Pancreas (tissue), 10 donors: ENCODE measurements at regions not wholly inside any gene's neighbourhood (a gene's known extent, or its start where the extent isn't known, plus 50 kb on each side); places are given as distances from the start of the nearest gene placed in this dataset.

Experiments
- ATAC-seq, 4 donors: fragments of 200-7000 bp; cut with Tn5 transposase; one replicate each; pipeline versions ENCODE4 v1.8.0 to v1.9.1; 2020; ENCODE audit warnings: mild to moderate bottlenecking in 4 of 4, moderate library complexity in 4 of 4
- DNase-seq, 6 donors: peaks; one replicate each; pipeline ENCODE4 v3.0.0-alpha.2; 2020
- FAIRE-seq: peaks from 2 replicates; lab custom pipeline; 2012; peaks lifted over from hg19 to GRCh38; lab: Jason Lieb, UNC
- H3K27ac ChIP-seq, 4 donors: fragments of 200-600 bp; sonication (generic); 1 replicate in 3 of 4; 2 replicates in 1 of 4; pipeline versions ENCODE4 v1.5.0 to v1.8.0; 2020
- H3K27me3 ChIP-seq, 4 donors: fragments of 200-600 bp; one replicate each; pipeline ENCODE4 v1.8.0; 2021
- H3K36me3 ChIP-seq, 3 donors: fragments of 200-600 bp; sonication (generic) in 1 of 3; one replicate each; pipeline versions ENCODE4 v1.5.0 to v1.8.0; 2020 to 2021
- H3K4me1 ChIP-seq, 3 donors: fragments of 200-600 bp; one replicate each; pipeline ENCODE4 v1.8.0; 2021
- H3K4me3 ChIP-seq, 4 donors: fragments of 200-600 bp; sonication (generic) in 2 of 4; one replicate each; pipeline versions ENCODE4 v1.5.0 to v1.8.0; 2020 to 2021
- H3K9me3 ChIP-seq, 4 donors: fragments of 200-600 bp; one replicate each; pipeline ENCODE4 v1.8.0; 2021
- WGBS, 2 donors: extraction: QIAGEN DNeasy Blood & Tissue Kit; methylation state at CpG; one replicate each; pipeline ENCODE4 v1.1.7; 2013; 5-methylcytosine and 5-hydroxymethylcytosine counted together
- intact Hi-C, 3 donors: fragments of 100-400 bp; cut with DNase I; formaldehyde crosslinking; loops; one replicate each; pipeline versions ENCODE4 v1.11.1 to v1.14.2; 2022
- TF ChIP-seq, protein P1 (sequence below), 4 donors: fragments of 200-600 bp; sonication (generic) in 3 of 4; IDR thresholded peaks; one replicate each; pipeline versions ENCODE4 v1.5.0 to v1.8.0; 2021; ENCODE audit warnings: antibody characterized with exemption in 4 of 4
- donor health status: healthy with polysubstance abuse.
- donor health status: DM: no; HTN: no; CAD: no; lungs with moderate emphysema.
- donor health status: DM: no; HTN: no; CAD: no.
- donor health status: control.
- donor health status: control.
- donor health status: Bipolar disorder and iron deficiency.
- donor health status: DM: yes; HTN: yes; CAD: no.
- donor health status: DM: no; HTN: no; CAD: no.
- donor health status: DM: no; HTN: no; CAD: no.
- donor health status: DM: yes; HTN: yes; CAD: no.

DNA sequence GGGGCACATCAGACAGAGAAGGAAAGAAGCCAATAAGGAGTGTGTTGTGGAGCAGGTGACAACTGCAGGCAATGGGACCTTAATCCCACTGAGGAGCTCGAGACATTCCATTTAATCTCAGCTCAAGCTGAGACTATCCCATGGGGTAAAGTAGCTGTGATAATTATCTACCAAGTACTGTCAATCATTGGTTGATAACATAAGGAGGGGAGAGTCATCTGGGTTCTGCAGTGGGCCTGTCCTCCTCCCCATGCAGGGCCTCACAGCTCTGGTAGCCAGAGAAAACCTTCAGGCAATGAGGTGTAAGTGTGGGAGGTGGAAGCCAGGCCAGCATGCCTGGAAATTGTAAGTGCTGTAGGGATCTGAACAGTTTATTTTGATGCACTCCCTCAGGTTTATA lies 375.0 kb upstream of the ARID1B start:
- H3K27me3 ChIP-seq = no peaks in the 10 kb centered on the region
- H3K4me1 ChIP-seq = no peaks in the 10 kb centered on the region
- DNase-seq (no peak), FAIRE-seq (no peak), ATAC-seq (no peak)
- WGBS, 2 donors = 78 to 86% methylated on average over 1 of the region's 1 CpG
- no peak overlapping the region for H3K27ac ChIP-seq
- H3K4me3 ChIP-seq = no peak overlapping the region
- intact Hi-C loops = no loop called here
- H3K36me3 ChIP-seq = no peaks in the 10 kb centered on the region
- H3K9me3 ChIP-seq = no peaks in the 10 kb centered on the region
- TF ChIP-seq, protein P1, sequence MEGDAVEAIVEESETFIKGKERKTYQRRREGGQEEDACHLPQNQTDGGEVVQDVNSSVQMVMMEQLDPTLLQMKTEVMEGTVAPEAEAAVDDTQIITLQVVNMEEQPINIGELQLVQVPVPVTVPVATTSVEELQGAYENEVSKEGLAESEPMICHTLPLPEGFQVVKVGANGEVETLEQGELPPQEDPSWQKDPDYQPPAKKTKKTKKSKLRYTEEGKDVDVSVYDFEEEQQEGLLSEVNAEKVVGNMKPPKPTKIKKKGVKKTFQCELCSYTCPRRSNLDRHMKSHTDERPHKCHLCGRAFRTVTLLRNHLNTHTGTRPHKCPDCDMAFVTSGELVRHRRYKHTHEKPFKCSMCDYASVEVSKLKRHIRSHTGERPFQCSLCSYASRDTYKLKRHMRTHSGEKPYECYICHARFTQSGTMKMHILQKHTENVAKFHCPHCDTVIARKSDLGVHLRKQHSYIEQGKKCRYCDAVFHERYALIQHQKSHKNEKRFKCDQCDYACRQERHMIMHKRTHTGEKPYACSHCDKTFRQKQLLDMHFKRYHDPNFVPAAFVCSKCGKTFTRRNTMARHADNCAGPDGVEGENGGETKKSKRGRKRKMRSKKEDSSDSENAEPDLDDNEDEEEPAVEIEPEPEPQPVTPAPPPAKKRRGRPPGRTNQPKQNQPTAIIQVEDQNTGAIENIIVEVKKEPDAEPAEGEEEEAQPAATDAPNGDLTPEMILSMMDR (IDR thresholded peaks at IDR 0.05) = no peak

DNA sequence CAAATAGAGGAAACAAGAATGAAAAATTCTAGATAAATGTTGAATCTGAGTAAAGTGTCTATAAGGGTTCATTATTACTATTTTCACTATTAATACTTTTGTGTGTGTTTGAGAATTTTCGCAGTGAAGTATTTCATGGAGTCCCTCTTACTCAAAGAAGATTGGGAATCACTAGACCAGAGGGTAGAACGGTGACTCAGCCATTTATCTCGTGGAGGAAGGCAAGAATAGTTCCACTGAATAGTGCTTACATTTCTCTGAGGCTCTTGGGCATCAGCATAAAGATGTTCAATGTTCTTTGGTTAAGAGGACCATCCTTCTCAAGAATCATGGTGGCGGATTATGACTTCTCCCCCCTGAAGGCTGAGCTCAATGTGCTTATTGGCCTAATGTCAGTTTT lies 376.7 kb upstream of the ARID1B start:
- TF ChIP-seq, protein P1 (IDR thresholded peaks at IDR 0.05) = no peak
- no peak overlapping the region for H3K4me3 ChIP-seq
- no peaks in the 10 kb centered on the region for H3K36me3 ChIP-seq
- no peak overlapping the region for H3K27ac ChIP-seq
- FAIRE-seq = no peak
- ATAC-seq = no peak
- H3K4me1 ChIP-seq = no peaks in the 10 kb centered on the region
- H3K9me3 ChIP-seq = no peaks in the 10 kb centered on the region
- WGBS, 2 donors = 53 to 58% methylated on average over 4 of the region's 4 CpGs
- no peak for DNase-seq
- no peaks in the 10 kb centered on the region for H3K27me3 ChIP-seq
- intact Hi-C loops = no loop called here

DNA sequence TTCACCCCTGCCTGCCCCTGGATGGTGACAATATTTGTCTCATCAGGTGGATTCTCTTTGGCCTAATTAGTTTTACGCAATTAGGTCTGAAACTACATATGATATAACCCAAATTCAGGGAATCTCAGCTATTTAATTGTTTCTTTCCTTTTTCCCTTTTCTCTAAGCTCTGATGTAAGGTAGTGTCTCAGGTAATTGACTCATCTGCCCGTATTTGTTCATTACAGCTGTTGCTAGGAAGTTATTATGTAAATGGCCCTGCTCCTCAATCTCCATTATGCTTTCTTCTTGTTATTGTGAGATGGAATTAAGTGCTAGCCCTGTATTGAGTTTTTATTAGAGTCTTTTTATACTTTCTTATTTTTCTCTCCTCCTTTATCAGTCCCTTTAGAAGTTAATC lies 378.2 kb upstream of the ARID1B start:
- TF ChIP-seq, protein P1 (IDR thresholded peaks at IDR 0.05) = no peak
- no peak overlapping the region for H3K27ac ChIP-seq
- H3K36me3 ChIP-seq = no peaks in the 10 kb centered on the region
- no peaks in the 10 kb centered on the region for H3K27me3 ChIP-seq
- H3K4me1 ChIP-seq = no peaks in the 10 kb centered on the region
- ATAC-seq (no peak), FAIRE-seq (no peak), DNase-seq (no peak)
- intact Hi-C loops = no loop called here
- H3K4me3 ChIP-seq = no peak overlapping the region
- WGBS, 2 donors = 89 to 90% methylated on average over 2 of the region's 2 CpGs
- H3K9me3 ChIP-seq = no peaks in the 10 kb centered on the region

DNA sequence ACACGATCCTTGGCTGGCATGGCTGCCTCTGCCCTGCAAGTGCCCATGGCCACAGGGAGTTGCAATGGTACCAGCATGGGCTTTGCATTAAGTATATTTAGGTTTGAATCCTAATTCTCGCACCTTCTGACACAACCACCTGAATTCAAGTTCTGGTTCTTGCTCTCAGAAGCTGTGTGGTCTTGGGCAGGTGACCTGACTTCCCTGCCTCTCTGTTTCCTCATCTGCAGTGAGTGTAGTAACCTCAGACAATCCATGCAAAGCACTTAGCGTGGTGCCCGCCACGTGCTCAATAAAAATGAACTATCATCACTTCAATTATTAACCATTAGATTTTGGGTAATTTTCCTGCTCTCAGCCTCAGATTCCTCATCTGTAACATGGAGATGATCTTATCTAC lies 378.8 kb upstream of the ARID1B start:
- TF ChIP-seq, protein P1 (IDR thresholded peaks at IDR 0.05) = no peak

DNA sequence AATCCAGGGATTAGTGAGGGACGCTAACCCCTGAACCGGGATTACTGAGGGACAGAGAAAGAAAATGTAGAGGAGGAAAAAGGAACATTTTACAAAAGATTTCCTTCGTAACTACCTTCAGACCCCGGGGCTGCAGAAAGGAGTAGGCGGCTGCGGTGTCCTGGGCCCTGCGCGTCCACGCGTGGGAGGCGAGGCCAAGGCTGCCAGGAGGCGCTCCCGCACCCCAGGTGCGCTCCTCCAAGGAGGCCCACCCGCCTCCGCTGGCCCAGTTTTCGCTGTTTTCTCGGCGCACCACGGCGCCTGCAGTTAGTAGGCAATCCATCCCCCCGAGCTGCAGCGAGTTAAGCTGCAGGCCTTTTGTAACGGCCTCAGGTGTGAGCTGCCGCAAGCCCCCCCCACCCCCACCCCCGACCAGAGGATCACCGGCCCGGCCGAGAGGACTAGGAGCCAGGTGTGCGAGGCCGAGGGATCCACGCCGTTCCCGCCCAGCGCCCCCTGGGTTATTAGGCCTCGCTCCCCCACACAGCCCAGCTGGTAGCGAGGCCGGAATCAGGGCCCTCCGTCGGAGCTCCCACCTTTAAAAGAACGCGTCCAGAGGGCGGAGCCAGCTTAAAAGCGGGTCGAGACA lies 380.3 kb upstream of the ARID1B start:
- DNase-seq = peak in 1 of 6 donors; percentile 35
- H3K27ac ChIP-seq = no peak overlapping the region
- ATAC-seq = no peak
- H3K9me3 ChIP-seq = no peaks in the 10 kb centered on the region
- no peaks in the 10 kb centered on the region for H3K4me1 ChIP-seq
- no peak overlapping the region for H3K4me3 ChIP-seq
- 42 to 43% methylated on average over 45 of the region's 45 CpGs for WGBS, 2 donors
- no peaks in the 10 kb centered on the region for H3K27me3 ChIP-seq
- TF ChIP-seq, protein P1 (IDR thresholded peaks at IDR 0.05) = no peak
- no peaks in the 10 kb centered on the region for H3K36me3 ChIP-seq
- FAIRE-seq = no peak
- intact Hi-C loops = no loop called here

More for the DNA sequence above, 378.8 kb upstream of the ARID1B start:
- no peaks in the 10 kb centered on the region for H3K9me3 ChIP-seq
- H3K4me1 ChIP-seq = no peaks in the 10 kb centered on the region
- no peak for ATAC-seq
- H3K36me3 ChIP-seq = no peaks in the 10 kb centered on the region
- FAIRE-seq = no peak
- intact Hi-C loops = no loop called here
- H3K27ac ChIP-seq = no peak overlapping the region
- WGBS, 2 donors = 68 to 72% methylated on average over 5 of the region's 5 CpGs
- H3K4me3 ChIP-seq = no peak overlapping the region
- DNase-seq = no peak
- no peaks in the 10 kb centered on the region for H3K27me3 ChIP-seq
